Superior temporal gyrus (tissue), 1 donor: ENCODE measurements at regions not wholly inside any gene's neighbourhood (a gene's known extent, or its start where the extent isn't known, plus 50 kb on each side); places are given as distances from the start of the nearest gene placed in this dataset.
"Not testable (repeated sequence)": the region's sequence is repeated elsewhere in the genome, so short reads cannot be mapped to it uniquely, and the experiment has no call there.

Source experiments
- DNase-seq: peaks from one replicate; pipeline ENCODE4 v3.0.0-alpha.2; 2016; ENCODE audit errors: extremely low spot score

DNA sequence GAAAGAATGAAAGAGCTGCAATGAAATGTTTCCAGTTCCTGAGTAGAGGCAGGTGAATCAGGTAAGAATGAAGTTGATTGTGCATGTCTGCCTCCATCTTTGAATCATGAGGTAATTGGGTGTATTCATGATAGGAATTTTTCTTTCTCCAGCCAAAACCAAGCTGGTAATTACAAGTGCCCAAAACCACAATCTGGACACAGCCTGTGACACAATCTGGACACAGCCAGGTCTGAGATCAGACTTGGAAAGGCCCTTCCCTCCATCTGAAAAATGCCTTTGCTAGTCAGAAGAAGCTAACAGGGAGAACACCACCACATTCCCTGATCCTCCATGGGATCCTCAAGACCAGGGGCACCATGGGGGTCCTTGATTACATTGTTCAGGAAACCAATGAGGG, 338.5 kb upstream of the THBS1 start:
- DNase-seq: no peak

DNA sequence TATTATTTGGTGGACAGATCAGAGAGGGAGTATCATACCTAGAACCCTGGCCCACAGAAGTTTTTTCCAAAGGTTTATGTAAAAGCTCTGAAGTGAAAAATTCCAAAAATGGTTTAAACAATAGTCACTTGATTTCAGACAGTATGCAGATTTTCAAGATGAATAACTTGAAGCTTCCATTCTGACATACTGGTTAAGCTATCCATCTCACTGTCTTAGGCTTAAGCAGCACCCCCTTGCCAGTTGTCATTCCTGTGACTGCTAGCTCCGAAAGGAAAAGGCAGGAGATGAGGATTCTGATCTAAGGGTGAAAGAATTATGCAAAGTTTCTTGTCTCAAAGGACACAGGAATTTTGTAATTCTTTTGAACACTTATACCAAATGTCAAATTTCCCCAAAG, 337.5 kb upstream of the THBS1 start:
- DNase-seq: no peak

DNA sequence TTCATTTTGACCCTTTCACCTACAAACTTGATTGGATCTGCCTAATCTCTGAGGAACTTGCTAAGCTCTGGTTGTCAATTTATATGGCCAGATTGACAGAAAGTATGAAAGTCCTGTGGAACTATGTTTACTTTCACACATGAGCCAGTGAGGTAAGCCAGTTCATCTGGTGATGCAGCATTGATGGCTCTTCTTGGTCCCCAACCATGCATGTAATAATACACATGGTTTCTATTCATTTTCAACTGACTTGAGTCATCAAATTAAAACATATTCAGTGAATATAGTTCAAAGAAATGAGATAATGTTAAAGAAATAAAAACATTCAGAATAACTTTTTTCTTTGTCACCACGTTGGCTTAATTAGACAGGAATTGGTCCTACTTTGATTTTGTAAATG, 336.1 kb upstream of the THBS1 start:
- no peak for DNase-seq

DNA sequence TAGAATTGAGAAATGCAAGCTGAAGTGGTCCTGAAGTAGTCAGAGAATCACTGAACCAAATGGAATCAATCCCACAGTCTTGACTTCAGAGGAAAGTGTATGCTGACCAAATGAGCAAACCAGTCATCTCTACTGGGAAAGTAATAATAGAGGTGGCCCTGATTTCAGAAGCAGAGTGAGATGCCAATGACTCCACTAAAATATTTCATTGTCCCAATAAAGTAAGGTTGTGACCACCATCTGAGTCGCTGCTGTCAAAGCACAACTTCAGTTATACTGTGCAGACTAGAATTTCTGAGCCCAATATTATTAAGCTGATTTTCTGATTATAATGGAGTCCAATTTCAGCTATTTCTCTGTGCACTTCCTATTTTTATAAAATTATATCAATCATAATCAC, 334.4 kb upstream of the THBS1 start:
- no peak for DNase-seq

DNA sequence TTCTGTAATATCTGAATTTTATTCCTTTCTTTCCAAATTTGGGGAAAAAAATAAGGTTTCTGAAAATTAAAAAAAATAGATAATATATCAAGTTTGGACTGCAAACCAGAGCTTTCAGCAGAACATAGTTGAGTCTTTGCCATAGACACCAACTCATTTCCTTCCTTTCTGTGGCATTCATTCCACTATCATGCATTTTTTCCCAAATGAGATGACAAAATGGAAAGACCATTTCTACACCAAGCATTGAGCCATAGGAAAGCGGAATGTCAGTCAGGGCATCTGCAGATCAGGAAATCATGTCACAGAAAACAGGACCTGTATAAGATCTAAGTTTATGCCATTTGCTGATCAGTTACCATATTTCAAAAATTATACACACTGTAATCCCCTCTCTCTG, 333.3 kb upstream of the THBS1 start:
- DNase-seq: no peak

DNA sequence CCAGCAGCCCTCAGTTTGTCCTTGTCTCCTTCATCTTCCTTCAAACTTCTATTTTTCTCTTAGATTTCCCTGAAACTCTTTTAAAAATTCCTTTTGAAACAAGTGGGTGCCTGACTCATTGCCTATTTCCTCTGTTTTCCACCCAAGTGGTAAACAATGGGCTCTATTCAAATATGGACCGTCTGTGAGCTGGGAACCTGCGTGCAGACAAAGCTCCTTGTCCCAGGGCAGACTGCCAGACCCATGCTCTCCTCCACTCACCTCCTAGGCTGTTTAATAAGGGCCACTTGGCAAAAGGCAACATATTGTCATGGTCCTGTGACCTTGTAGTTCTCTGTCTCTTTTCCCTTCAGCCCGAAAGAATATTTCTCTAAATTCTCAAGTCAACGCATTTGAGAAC, 332.7 kb upstream of the THBS1 start:
- DNase-seq: no peak

DNA sequence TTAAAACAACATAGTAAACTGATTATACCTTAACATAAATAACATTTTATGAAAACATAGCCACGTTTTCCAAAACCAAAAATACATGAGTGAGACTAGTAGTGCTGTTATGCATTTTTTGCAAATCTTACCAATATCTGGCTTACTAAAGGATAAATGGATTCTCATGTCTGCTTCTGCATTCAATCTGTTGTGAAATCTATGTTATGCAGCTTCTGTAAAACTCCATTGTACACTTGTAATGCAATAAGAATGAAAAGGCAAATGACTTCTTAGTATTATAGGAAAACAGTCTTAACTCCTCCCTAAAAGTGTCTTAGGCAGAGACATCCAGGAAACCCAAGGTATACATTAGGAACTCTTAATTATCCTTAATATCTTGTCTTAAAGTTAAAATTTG, 330.9 kb upstream of the THBS1 start:
- no peak for DNase-seq

DNA sequence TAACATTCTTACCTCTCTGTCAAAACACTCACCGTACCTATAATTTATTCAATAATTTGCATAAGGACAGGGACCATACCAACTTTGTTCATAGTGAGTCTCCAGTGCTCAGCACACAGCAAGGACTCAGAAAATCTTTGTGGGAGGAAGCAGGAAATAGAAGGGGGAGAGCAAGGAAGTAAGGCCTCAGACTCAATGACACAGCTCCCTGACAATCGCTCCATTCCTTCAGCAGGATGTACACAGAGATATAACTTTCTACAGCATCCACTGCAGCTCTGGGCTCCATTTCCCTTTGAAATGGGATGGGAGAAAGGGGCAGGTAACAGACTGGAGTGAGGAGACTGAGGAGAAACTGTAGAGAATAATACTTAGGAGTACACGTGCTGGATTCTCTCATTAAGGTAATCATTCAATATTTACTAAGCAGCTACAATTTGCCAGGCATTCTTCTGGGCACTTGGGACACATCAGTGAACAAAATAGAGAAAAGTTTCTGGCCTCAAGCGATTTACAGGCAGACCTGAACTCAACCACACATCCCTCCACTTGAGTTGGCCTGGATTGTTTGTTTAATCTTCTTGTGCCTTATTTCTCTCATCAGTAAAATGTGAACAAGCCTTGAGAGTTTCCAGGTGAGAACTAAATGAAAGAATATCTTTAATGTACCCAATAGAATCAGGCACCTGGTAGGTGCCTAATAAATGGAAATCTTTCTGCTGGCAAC, 330.3 kb upstream of the THBS1 start:
- no peak for DNase-seq

DNA sequence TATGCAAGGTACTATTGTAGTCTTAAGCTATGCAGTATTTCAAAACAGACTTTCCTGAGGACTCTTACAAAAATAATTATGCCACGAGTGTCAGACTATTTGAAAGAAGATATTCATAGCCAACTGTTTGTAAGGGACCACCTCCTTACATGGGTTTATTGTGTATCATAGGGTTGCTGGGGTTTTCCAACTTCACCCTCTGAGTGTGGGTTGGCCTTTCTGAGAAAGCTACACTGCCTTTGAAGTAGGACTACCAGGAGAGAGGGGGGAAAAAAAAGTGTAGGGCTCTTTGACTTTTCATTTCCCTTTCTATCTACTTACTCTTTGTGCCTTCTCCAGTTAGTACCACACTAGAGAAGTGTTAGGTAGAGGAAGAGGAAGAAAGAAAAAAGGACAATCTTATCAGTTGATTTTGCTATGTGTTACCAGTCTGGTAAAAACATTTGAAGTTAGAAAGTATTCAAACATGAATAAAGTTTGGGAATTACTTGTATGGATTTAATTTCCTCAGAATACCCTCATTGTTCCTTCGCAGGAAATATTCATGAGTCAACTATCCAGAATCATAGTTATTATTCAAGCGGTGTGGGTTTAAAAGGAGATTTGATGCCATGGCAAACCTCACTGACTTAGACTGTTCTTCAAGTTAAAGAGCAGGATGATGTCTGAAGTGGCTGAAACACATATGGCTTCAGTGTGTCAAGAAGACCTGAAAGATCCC, 329.3 kb upstream of the THBS1 start:
- DNase-seq: no peak

DNA sequence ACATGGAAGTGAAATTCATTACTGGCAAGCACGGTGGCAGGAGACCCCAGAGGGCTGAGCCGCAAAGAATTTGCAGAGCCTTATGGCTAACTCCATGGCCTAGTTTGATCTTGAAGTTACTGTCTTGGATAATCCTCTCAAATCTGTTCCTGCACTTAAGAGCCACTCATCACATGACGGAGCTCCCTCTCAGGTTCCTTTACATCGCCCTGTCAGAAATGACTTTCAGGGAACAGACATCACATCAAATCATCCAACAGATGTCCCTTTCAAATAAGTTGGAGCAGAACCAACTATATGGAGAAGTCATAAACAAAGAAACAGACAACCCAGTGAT, 328.8 kb upstream of the THBS1 start:
- no peak for DNase-seq

DNA sequence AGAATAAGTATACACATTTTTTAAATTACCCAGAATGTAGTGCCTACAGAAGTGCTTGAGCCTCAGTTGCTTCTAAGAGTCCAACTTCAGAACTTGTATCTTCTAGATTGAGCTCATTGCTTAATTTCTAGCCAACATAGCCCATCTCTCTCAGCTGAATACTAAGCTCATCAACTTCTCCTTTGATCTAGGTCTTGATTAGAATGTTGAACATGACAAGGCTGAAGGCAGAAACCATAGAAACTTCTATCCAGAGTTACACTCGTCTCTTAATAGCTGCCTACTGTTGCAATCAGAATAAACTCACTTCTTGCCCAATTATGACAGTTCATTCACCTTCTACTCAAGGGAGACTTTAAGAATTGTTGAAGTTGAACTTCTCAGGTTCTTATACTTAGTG, 327.3 kb upstream of the THBS1 start:
- DNase-seq: no peak

DNA sequence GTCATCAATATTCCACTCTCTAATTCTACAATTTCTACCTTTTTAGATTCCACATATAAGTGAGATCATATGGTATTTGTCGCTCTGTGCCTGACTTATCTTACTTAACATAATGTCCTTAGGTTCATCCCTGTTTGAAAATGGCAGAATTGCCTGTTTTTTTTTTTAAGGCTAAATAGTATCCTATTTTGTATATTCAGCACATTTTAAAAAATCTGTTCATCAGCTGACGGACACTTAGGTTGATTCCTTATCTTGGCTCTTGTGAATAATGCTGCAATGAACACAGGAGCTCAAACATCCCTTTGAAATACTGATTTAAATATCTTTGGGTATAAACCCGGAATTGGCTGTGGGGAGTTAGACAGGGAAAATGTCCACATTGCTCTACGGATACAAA, 326.7 kb upstream of the THBS1 start:
- DNase-seq: no peak

DNA sequence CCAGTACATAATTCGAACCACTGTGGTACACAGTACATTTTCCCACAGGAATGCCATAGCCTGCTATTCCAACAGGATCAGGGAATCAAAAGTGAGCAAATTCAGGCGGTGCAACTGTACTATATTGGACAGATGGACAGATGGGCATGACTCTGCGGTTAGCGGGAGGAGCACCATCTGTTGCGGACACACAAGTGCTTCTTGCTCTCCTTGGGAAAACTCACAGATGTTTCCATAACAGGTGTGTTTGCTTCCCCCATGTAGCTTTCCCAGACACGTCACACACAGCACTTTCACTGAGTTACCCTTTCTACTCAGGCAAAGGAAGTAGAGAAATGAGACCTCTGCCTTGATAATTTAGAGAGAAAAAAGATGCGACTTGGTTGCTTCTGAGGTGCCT, 325.1 kb upstream of the THBS1 start:
- no peak for DNase-seq

DNA sequence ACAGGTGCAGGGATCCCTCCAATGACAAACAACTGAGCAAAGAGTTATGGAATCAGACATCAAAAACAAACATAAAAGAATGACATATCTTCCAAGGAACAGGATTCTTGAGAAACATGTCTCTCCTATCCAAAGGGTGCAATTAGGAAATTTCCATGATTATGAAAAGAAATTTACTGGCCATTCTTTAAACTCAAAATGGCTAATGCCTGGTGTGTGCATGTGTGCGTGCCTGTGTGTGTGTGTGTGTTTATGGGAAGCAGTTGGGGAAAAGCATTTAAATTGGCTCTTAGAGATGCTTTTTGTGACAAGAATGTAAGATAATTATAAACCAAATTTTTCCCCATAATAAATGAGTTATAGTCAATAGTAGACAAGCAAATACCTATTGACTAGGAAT, 320.5 kb upstream of the THBS1 start:
- no peak for DNase-seq

DNA sequence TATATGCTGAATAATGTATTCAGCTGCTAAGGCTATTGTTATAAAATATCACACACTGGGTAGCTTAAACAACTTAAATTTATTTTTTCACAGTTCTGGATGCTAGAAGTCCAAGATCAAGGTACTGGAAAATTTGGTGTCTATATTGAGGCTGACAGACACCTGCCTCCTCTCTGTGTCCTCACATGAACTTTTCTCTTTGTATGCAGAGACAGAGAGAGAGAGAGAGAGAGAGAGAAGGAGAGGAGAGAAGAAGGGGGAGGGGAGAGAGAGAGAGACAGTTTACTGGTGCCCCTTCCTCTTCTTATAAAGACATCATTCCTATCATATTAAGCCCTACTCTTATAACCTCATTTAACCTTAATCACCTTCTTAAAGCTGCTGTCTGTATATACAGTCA, 320.1 kb upstream of the THBS1 start:
- no peak for DNase-seq

DNA sequence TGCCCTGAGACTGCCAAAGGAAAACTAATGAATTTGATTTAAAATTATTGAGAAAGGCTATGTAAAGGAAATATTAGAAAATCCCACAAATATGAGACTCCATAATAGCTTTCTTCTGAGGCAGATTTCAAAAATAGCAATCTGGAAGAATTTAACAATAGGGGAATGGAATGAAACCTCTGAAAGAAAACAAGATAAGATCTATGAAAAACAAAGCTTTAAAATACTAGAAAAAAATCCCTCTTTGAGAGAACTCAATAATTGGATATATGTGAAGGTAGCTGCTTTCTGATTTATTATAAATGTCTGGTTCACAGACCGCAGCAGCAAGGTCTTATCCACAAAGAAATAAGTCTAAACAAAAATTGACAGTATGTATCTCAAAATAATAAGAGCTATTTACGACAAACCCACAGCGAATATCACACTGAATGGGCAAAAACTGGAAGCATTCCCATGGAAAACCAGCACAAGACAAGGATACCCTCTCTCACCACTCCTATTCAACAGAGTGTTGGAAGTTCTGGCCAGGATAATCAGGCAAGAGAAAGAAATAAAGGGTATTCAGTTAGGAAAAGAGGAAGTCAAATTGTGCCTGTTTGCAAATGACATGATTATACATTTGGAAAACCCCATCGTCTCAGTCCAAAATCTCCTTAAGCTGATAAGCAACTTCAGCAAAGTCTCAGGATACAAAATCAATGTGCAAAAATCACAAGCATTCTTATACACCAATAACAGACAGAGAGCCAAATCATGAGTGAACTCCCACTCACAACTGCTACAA, 319.3 kb upstream of the THBS1 start:
- DNase-seq: not testable (repeated sequence)

DNA sequence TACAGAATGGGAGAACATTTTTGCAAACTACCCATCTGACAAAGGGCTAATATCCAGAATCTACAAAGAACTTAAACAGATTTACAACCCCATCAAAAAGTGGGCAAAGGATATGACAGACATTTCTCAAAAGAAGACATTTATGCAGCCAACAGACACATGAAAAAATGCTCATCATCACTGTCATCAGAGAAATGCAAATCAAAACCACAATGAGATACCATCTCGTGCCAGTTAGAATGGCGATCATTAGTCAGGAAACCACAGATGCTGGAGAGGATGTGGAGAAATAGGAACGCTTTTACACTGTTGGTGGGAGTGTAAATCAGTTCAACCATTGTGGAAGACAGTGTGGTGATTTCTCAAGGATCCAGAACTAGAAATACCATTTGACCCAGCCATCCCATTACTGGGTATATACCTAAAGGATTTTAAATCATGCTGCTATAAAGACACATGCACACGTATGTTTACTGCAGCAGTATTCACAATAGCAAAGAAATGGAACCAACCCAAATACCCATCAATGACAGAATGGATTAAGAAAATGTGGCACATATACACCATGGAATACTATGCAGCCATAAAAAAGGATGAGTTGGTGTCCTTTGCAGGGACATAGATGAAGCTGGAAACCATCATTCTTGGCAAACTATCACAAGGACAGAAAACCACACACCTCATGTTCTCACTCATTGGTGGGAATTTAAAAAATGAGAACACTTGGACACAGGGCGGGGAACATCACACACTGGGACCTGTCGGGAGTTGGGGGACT, 317.7 kb upstream of the THBS1 start:
- not testable (repeated sequence) for DNase-seq

DNA sequence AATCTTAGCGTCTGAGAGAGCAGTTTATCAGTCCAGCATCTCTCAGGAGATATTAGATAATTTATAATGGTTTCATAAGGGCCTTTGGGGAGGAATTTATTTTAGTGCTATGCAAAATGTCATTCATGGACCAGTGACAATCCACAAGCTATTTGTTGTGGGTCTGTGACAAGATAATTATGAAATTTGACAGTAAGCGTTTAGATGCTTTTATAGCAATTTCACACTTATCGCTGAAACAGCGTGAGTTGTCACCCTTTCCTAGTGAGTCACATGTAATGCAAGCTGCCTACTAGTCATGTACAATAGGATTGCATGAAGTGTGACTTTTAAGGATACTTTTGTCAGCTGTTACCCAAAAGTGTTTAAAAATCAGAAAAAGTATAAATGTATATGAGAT, 315.6 kb upstream of the THBS1 start:
- no peak for DNase-seq

DNA sequence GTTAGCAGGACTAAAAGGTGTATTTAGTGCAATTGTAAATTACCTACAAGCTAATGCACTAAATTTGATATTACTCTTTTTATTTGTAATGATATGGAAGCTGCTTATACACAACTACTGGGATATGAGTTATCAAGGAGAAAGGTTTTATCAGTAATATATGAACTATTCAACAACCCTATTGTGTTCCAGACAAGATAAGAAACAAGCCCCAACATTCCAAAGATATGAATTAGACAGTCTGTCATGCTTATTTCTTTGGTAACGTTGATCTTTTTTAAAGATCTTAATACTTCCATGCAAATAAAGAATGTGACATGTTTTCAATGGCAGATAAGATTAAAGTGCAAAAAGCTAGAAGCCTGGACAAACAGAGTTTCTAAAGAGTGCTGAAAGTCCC, 314.0 kb upstream of the THBS1 start:
- DNase-seq: no peak

DNA sequence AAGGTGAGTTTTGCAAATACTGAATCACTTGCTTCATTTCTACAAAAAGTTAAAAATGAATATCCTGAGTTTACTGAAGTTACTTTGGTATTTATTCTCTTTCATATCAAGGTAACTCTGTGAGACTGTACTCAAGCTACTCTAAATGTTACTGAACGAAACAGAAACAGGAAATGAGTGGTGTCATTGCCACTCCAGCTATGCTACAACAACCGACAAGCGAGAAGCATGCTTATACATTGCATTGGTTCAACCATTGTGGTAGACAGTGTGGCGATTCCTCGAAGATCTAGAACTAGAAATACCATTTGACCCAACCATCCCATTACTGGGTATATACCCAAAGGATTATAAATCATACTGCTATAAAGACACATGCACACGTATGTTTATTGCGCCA, 313.2 kb upstream of the THBS1 start:
- no peak for DNase-seq

DNA sequence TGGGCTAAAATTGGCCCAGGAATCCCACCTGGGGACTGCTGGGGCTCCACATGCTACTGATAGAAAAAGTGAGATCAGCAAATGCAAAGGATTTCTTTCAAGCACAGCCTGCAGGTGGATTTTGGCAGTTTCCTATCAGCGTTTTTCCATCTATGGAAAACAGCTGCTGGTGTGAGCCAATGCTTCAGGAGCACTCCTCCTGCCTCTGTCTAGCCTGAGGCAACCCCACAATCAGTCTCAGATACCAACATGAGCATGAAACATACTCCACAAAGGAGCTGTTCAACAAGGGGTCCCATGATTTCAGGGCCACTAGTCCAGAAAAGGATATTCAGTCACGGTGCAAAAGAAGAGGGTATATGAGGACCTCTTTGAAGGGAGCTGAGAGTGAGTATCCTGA, 311.5 kb upstream of the THBS1 start:
- DNase-seq: no peak

DNA sequence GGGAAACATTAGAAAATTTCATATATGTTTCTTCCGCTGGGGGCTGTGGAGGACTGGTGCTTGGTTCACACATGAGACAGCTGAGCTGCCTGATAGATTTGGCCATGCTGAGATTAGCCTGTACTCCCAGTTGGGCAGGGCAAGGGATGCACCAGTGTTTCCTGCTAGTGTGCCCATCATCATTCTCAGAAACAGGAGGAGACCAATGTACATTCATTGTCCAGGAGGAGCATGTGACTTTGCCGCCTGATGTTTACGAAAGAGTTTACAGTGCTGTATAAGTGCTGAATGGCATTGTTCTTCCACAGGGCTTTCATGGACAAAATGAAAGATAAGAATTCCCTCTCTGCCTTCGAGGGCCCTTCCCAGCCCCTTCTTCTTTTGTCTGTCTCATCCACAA, 311.1 kb upstream of the THBS1 start:
- DNase-seq: no peak
